Small intestine (tissue), 7 donors: ENCODE measurements at regions not wholly inside any gene's neighbourhood (a gene's known extent, or its start where the extent isn't known, plus 50 kb on each side); places are given as distances from the start of the nearest gene placed in this dataset.

Experiments used
- DNase-seq, 2 donors: peaks; one replicate each; pipeline versions ENCODE4 v3.0.0 to v3.0.0-alpha.2; 2013
- FAIRE-seq: peaks from 2 replicates; lab custom pipeline; 2012; peaks lifted over from hg19 to GRCh38; lab: Jason Lieb, UNC
- H3K27ac ChIP-seq, 3 donors: one replicate each; pipeline ENCODE4 v1.5.1; 2013; ENCODE audit warnings: low read length in 2 of 3, mild to moderate bottlenecking in 2 of 3, control low read depth in 1 of 3, inconsistent platforms in 1 of 3, low read depth in 1 of 3, moderate library complexity in 1 of 3
- H3K27me3 ChIP-seq, 3 donors: one replicate each; pipeline ENCODE4 v1.6.1; 2013; ENCODE audit warnings: low read length in 3 of 3, inconsistent platforms in 1 of 3; ENCODE audit not compliant: control insufficient read depth in 3 of 3, insufficient read depth in 3 of 3
- H3K36me3 ChIP-seq, 3 donors: one replicate each; pipeline ENCODE4 v1.6.1; 2013; ENCODE audit warnings: low read length in 3 of 3, inconsistent platforms in 1 of 3, low read depth in 1 of 3, mild to moderate bottlenecking in 1 of 3, moderate library complexity in 1 of 3; ENCODE audit not compliant: control insufficient read depth in 3 of 3, insufficient read depth in 2 of 3
- H3K4me1 ChIP-seq, 3 donors: one replicate each; pipeline ENCODE4 v1.6.1; 2013; ENCODE audit warnings: low read length in 2 of 3, inconsistent platforms in 1 of 3, low read depth in 1 of 3, mild to moderate bottlenecking in 1 of 3, moderate library complexity in 1 of 3; ENCODE audit not compliant: control insufficient read depth in 3 of 3, insufficient read depth in 2 of 3
- H3K4me3 ChIP-seq, 3 donors: one replicate each; pipeline ENCODE4 v1.5.1; 2013; ENCODE audit warnings: low read length in 3 of 3, control low read depth in 1 of 3, inconsistent platforms in 1 of 3, low read depth in 1 of 3, mild to moderate bottlenecking in 1 of 3, moderate library complexity in 1 of 3
- H3K9me3 ChIP-seq, 2 donors: one replicate each; pipeline ENCODE4 v1.6.1; 2013; ENCODE audit warnings: low read depth in 1 of 2, low read length in 1 of 2; ENCODE audit not compliant: control insufficient read depth in 2 of 2, insufficient read depth in 1 of 2
- WGBS, 3 donors: extraction: QIAGEN DNeasy Blood & Tissue Kit; methylation state at CpG; one replicate each; pipeline ENCODE4 v1.1.7; 2013; 5-methylcytosine and 5-hydroxymethylcytosine counted together
- donor health status: healthy with polysubstance abuse.
- donor health status: control.
- donor health status: control.
- donor health status: Bipolar disorder and iron deficiency.
- donor health status: healthy.

DNA sequence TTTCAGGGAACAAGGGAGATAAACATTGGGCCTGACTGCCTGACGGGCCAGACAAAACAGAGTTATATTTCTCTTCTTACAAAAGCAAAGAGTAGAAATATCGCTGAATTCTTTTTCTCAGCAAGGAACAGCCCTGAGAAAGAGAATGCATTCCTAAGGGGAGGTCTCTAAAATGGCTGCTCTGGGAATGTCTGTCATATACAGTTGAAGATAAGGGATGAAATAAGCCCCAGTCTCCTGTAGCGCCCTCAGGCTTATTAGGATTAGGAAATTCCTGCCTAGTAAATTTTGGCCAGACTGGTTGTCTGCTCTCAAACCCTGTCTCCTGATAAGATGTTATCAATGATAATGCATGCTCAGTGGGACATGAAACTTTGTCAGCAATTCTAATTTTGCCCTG is 134.9 kb upstream of the CNTNAP5 start:
- Histone ChIP-seq H3K36me3 (no peaks in the 10 kb centered on the region), H3K4me1 (no peaks in the 10 kb centered on the region), H3K27me3 (no peaks in the 10 kb centered on the region), H3K4me3 (no peak overlapping the region), H3K9me3 (peaks cover 0 to 26% of the 10 kb centered on the region in 2 donors), H3K27ac (no peak overlapping the region)
- DNase-seq, result no peak
- 89 to 91% (median 90%) methylated on average over 3 of the region's 3 CpGs for WGBS, 3 donors
- FAIRE-seq, result no peak

DNA sequence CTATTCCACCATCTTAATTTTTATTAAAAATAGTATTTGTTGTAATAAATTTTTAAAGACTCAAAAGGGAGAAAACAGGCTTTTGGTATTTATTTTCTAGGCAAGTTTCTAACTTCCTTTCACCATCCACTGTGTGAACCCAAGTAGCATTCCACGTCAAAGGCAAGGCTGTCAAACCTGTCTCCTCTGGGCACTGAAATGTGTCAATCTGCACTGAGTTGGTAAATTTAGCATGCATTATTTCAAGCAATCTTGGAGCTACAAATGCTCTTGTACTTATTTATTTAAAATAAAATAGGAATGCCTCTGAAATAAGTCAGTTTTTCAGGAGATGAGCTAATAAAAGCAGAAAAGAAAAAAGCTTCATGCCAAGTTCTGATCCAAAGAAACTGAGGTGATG is 130.9 kb upstream of the CNTNAP5 start:
- WGBS, 3 donors, result 81 to 89% (median 87%) methylated on average over 1 of the region's 1 CpG
- Histone ChIP-seq H3K9me3 (peaks cover 0 to 26% of the 10 kb centered on the region in 2 donors), H3K36me3 (no peaks in the 10 kb centered on the region), H3K27ac (no peak overlapping the region), H3K27me3 (no peaks in the 10 kb centered on the region), H3K4me3 (no peak overlapping the region), H3K4me1 (no peaks in the 10 kb centered on the region)
- FAIRE-seq (no peak), DNase-seq (no peak)

DNA sequence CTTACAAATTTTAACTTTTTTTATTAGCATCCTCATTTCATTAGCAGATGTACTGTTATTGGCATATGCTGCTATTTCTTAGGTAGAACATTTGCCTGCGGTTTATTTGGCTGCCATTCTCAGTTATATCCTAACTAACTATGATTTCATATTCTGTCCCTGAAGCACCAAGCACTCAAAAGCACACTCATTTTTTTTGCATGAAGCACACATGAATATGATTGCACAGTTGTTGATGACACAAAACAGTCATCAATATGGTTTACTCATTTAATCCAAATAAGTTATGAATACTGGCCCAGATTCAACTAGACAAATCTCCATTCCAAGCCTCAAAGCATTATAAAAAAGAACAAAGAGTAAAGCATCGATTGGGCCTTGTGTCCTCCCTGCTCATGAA is 129.4 kb upstream of the CNTNAP5 start:
- Histone ChIP-seq H3K9me3 (peaks cover 0 to 18% of the 10 kb centered on the region in 2 donors), H3K27ac (no peak overlapping the region), H3K36me3 (no peaks in the 10 kb centered on the region), H3K4me1 (no peaks in the 10 kb centered on the region), H3K4me3 (no peak overlapping the region), H3K27me3 (no peaks in the 10 kb centered on the region)
- FAIRE-seq (no peak), DNase-seq (no peak)
- 59 to 85% (median 81%) methylated on average over 2 of the region's 2 CpGs for WGBS, 3 donors

DNA sequence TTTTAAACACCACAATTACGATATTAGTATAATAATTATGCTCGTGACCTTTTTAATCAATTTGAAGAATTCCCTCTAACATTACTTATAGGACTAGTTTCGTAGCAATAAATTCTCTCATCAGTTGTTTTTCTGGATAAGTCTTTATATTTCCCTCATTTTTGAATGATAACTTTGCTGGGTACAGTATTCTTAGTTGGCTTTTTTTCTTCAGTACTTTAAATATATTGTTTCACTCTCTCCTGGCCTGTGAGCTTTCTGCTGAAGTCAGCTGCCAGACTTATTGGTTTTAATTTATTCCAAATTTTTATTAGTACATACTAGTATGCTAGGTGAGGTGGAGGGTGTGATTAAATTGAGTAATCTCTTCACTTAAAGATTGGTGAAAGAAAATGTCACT is 123.8 kb upstream of the CNTNAP5 start:
- H3K4me3 ChIP-seq, result no peak overlapping the region
- H3K9me3 ChIP-seq, result peaks cover 0 to 3% of the 10 kb centered on the region in 2 donors
- FAIRE-seq (no peak), DNase-seq (no peak)
- H3K27me3 ChIP-seq, result no peaks in the 10 kb centered on the region
- no peaks in the 10 kb centered on the region for H3K36me3 ChIP-seq
- 66 to 84% (median 74%) methylated on average over 3 of the region's 3 CpGs for WGBS, 3 donors
- H3K4me1 ChIP-seq, result no peaks in the 10 kb centered on the region
- H3K27ac ChIP-seq, result no peak overlapping the region

DNA sequence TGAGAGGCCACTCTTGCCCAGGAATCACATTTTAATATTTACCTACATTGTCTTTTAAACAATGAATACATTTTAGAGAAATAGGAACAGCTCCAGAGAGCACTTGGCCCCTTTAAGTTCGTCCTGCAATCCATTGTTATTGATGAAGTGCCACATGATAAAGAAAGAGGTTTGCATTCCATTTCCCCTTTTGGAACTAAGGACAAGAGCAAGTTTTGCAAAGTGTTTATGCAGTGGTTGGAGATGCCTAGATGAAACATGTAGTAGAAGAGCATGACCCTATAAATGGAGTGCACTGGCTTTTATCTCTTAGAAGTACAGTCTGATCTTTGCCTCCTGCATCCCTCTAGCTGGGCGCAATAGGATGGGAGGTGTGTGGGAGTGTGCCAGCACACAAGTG is 118.7 kb upstream of the CNTNAP5 start:
- Histone ChIP-seq H3K4me1 (no peaks in the 10 kb centered on the region), H3K27me3 (no peaks in the 10 kb centered on the region), H3K9me3 (no peaks in the 10 kb centered on the region), H3K27ac (no peak overlapping the region), H3K36me3 (no peaks in the 10 kb centered on the region), H3K4me3 (no peak overlapping the region)
- no peak for DNase-seq
- FAIRE-seq, result no peak
- 50 to 58% (median 56%) methylated on average over 2 of the region's 2 CpGs for WGBS, 3 donors

DNA sequence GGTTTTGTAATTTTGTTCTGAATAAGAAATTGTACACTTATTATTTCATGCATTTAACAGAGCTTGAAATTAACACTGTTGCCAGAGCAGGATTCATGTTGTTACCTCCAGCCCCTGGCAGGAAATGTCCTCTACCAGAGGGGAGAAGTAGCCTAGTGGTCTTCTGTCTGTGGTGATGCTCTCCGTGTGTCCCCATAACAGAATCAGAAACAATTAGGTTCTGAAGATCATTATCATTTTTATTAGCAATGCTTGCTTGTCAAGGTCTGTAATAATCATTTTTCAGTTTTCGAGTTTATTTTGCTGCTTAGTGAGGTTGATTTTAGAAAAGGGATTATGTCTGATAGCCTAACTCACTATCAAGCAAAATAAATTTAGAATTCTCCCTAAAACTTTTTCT is 116.6 kb upstream of the CNTNAP5 start:
- FAIRE-seq, result no peak

DNA sequence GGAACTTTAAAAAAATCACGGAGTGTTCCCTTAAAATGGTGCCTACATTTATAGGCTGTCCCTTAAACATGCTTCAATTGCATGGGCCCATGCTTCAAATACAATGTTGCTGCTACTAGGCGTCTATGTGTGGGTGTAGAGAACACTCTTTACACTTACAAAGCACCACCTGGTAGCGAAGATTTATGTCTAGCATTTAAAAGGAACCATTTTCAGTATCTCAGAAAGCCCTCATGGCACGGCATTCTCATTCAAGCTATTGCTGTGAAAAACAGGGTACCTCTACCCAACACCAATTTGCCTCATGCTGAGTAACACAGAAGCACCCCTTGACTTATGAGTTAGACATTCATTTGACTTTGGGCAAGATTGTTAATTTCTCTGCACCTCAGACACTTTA is 112.9 kb upstream of the CNTNAP5 start:
- 68 to 75% (median 69%) methylated on average over 4 of the region's 4 CpGs for WGBS, 3 donors
- no peaks in the 10 kb centered on the region for H3K36me3 ChIP-seq
- no peaks in the 10 kb centered on the region for H3K4me1 ChIP-seq
- H3K27me3 ChIP-seq, result no peaks in the 10 kb centered on the region
- H3K4me3 ChIP-seq, result no peak overlapping the region
- no peak for DNase-seq
- no peak for FAIRE-seq
- peaks cover 0 to 2% of the 10 kb centered on the region in 2 donors for H3K9me3 ChIP-seq
- no peak overlapping the region for H3K27ac ChIP-seq

More for the DNA sequence above, 116.6 kb upstream of the CNTNAP5 start:
- no peaks in the 10 kb centered on the region for H3K9me3 ChIP-seq
- H3K27me3 ChIP-seq, result no peaks in the 10 kb centered on the region
- no peak for DNase-seq
- WGBS, 3 donors, result 60 to 67% (median 60%) methylated on average over 2 of the region's 2 CpGs
- no peak overlapping the region for H3K4me3 ChIP-seq
- H3K36me3 ChIP-seq, result no peaks in the 10 kb centered on the region
- no peaks in the 10 kb centered on the region for H3K4me1 ChIP-seq
- no peak overlapping the region for H3K27ac ChIP-seq

DNA sequence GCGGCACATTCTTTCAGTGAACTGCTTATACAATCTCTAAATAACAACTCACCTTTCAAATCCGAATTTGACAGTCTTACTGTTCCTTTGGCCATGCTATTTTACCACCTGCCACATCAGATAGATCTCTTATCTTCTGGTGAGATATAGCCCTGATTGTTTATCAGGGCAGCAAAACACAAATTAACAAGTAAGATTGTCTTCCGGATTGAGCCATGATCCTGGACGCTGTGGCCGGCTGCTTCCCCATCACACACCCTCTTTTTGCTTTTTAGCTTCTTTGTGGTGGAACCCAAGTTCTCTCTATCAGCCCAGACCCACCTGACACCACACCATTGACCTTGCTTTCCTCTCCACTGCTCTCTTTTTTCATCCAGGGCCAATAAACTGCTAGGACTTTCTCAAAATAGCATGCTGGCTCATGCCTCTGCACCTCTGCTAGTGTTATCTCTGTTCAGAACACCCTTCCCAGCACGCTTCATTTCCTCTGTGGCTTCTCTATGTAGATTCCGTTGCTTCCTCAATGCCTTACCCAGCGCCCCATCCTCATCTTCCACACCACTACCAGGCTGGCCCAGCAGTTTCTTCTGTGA is 111.8 kb upstream of the CNTNAP5 start:
- no peak for FAIRE-seq
- Histone ChIP-seq H3K4me1 (no peaks in the 10 kb centered on the region), H3K27me3 (no peaks in the 10 kb centered on the region), H3K36me3 (no peaks in the 10 kb centered on the region), H3K9me3 (peaks cover 0 to 2% of the 10 kb centered on the region in 2 donors), H3K4me3 (no peak overlapping the region), H3K27ac (no peak overlapping the region)
- no peak for DNase-seq
- WGBS, 3 donors, result 51 to 65% (median 58%) methylated on average over 8 of the region's 8 CpGs

DNA sequence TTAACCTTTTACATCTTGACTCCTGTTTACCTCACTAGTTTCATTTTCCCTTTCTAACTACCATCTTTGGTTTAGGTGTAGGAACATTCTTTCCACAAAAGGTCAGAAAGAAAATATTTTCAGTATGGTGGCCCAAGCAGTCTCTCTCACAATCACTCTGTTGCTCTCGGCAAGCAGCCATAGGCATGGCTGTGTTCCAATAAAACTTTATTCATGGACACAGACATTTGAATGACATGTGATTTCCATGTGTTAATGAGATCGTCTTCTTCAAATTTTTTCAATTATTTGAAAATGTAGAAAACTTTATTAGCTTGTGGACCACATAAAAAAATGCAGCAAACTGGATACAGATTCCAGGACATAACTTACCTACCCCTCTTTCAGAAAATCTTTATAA is 109.7 kb upstream of the CNTNAP5 start:
- WGBS, 3 donors, result 78 to 85% (median 84%) methylated on average over 2 of the region's 2 CpGs
- Histone ChIP-seq H3K36me3 (no peaks in the 10 kb centered on the region), H3K27me3 (no peaks in the 10 kb centered on the region), H3K27ac (no peak overlapping the region), H3K9me3 (peaks cover 0 to 2% of the 10 kb centered on the region in 2 donors), H3K4me1 (no peaks in the 10 kb centered on the region), H3K4me3 (no peak overlapping the region)
- DNase-seq (no peak), FAIRE-seq (no peak)
